ENCODE measurements at regions not wholly inside any gene's neighbourhood (a gene's known extent, or its start where the extent isn't known, plus 50 kb on each side); places are given as distances from the start of the nearest gene placed in this dataset.

GRCh38 chr15:70376031-70376928, 278.6 kb upstream of the TLE3 start:
- TF ChIP-seq, protein P1, sequence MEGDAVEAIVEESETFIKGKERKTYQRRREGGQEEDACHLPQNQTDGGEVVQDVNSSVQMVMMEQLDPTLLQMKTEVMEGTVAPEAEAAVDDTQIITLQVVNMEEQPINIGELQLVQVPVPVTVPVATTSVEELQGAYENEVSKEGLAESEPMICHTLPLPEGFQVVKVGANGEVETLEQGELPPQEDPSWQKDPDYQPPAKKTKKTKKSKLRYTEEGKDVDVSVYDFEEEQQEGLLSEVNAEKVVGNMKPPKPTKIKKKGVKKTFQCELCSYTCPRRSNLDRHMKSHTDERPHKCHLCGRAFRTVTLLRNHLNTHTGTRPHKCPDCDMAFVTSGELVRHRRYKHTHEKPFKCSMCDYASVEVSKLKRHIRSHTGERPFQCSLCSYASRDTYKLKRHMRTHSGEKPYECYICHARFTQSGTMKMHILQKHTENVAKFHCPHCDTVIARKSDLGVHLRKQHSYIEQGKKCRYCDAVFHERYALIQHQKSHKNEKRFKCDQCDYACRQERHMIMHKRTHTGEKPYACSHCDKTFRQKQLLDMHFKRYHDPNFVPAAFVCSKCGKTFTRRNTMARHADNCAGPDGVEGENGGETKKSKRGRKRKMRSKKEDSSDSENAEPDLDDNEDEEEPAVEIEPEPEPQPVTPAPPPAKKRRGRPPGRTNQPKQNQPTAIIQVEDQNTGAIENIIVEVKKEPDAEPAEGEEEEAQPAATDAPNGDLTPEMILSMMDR (IDR thresholded peaks at IDR 0.05), result no peak
- TF ChIP-seq POLR2A (IDR thresholded peaks at IDR 0.05), result no peak

Measured in prostate gland (tissue), 2 donors.